ENCODE measurements at regions not wholly inside any gene's neighbourhood (a gene's known extent, or its start where the extent isn't known, plus 50 kb on each side); places are given as distances from the start of the nearest gene placed in this dataset.
A peak's percentile ranks its signal among the peaks of the same experiment; 100 is the strongest.

DNA sequence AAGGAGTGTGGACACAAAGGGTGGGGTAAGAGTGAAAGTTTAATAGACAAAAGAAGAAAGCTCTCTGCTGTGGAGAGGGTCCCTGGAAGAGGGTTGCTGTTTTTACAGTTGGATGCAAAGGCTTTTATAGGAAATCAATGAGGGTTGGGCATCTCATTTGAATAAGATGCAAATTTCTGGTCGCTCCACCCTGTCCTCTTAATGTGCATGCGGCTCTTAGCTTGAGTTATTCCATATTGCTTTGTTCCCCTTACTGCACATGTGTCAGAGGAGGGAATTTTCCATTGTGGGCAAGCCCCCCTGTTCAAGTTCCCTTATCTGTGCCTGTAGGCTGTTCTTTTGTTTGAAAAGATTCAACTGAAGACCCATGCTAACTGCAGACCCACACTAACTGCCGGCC lies 326.5 kb downstream of the BCL11A start:
- TF ChIP-seq TAF1 (IDR thresholded peaks at IDR 0.05; ENCODE audit: low read depth) (no peak), EZH2 (IDR thresholded peaks at IDR 0.05; ENCODE audit: borderline replicate concordance, insufficient read depth, low read length, poor library complexity, severe bottlenecking) (no peak), POLR2AphosphoS5 (IDR thresholded peaks at IDR 0.05) (no peak), RAD21 (conservative IDR thresholded peaks at IDR 0.05) (no peak), MXI1 (conservative IDR thresholded peaks at IDR 0.05; ENCODE audit: poor library complexity, severe bottlenecking) (no peak), EP300 (conservative IDR thresholded peaks at IDR 0.05; ENCODE audit: poor library complexity, severe bottlenecking) (no peak), SMC3 (conservative IDR thresholded peaks at IDR 0.05; ENCODE audit: poor library complexity) (no peak)
- TF ChIP-seq, protein P1, sequence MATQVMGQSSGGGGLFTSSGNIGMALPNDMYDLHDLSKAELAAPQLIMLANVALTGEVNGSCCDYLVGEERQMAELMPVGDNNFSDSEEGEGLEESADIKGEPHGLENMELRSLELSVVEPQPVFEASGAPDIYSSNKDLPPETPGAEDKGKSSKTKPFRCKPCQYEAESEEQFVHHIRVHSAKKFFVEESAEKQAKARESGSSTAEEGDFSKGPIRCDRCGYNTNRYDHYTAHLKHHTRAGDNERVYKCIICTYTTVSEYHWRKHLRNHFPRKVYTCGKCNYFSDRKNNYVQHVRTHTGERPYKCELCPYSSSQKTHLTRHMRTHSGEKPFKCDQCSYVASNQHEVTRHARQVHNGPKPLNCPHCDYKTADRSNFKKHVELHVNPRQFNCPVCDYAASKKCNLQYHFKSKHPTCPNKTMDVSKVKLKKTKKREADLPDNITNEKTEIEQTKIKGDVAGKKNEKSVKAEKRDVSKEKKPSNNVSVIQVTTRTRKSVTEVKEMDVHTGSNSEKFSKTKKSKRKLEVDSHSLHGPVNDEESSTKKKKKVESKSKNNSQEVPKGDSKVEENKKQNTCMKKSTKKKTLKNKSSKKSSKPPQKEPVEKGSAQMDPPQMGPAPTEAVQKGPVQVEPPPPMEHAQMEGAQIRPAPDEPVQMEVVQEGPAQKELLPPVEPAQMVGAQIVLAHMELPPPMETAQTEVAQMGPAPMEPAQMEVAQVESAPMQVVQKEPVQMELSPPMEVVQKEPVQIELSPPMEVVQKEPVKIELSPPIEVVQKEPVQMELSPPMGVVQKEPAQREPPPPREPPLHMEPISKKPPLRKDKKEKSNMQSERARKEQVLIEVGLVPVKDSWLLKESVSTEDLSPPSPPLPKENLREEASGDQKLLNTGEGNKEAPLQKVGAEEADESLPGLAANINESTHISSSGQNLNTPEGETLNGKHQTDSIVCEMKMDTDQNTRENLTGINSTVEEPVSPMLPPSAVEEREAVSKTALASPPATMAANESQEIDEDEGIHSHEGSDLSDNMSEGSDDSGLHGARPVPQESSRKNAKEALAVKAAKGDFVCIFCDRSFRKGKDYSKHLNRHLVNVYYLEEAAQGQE (IDR thresholded peaks at IDR 0.05; ENCODE audit: borderline replicate concordance): no peak
- TF ChIP-seq, protein P2, sequence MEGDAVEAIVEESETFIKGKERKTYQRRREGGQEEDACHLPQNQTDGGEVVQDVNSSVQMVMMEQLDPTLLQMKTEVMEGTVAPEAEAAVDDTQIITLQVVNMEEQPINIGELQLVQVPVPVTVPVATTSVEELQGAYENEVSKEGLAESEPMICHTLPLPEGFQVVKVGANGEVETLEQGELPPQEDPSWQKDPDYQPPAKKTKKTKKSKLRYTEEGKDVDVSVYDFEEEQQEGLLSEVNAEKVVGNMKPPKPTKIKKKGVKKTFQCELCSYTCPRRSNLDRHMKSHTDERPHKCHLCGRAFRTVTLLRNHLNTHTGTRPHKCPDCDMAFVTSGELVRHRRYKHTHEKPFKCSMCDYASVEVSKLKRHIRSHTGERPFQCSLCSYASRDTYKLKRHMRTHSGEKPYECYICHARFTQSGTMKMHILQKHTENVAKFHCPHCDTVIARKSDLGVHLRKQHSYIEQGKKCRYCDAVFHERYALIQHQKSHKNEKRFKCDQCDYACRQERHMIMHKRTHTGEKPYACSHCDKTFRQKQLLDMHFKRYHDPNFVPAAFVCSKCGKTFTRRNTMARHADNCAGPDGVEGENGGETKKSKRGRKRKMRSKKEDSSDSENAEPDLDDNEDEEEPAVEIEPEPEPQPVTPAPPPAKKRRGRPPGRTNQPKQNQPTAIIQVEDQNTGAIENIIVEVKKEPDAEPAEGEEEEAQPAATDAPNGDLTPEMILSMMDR (IDR thresholded peaks at IDR 0.05; ENCODE audit: poor library complexity, severe bottlenecking): no peak
- H3K9ac ChIP-seq (ENCODE audit: low read length): no peak overlapping the region
- no peaks in the 10 kb centered on the region for H3K9me2 ChIP-seq (ENCODE audit: insufficient read depth, low read length)
- no peak overlapping the region for H3K4me2 ChIP-seq (ENCODE audit: low read length)
- no peak overlapping the region for H2AFZ ChIP-seq (ENCODE audit: low read depth, low read length)
- no peaks in the 10 kb centered on the region for H4K20me1 ChIP-seq (ENCODE audit: insufficient read depth)
- no peaks in the 10 kb centered on the region for H3K9me3 ChIP-seq (ENCODE audit: low read length)
- H3K27me3 ChIP-seq (ENCODE audit: insufficient read depth, low read depth, low read length): no peaks in the 10 kb centered on the region
- no peaks in the 10 kb centered on the region for H3F3A ChIP-seq (ENCODE audit: insufficient read depth, low read length, poor library complexity, severe bottlenecking)
- no peaks in the 10 kb centered on the region for H3K79me2 ChIP-seq (replicated peaks; ENCODE audit: insufficient read depth, low read length)
- H3K36me3 ChIP-seq (ENCODE audit: insufficient read depth, low read length): no peaks in the 10 kb centered on the region
- H3K27ac ChIP-seq (ENCODE audit: low read length): no peak overlapping the region
- H3K4me3 ChIP-seq (ENCODE audit: low read length): no peak overlapping the region

DNA sequence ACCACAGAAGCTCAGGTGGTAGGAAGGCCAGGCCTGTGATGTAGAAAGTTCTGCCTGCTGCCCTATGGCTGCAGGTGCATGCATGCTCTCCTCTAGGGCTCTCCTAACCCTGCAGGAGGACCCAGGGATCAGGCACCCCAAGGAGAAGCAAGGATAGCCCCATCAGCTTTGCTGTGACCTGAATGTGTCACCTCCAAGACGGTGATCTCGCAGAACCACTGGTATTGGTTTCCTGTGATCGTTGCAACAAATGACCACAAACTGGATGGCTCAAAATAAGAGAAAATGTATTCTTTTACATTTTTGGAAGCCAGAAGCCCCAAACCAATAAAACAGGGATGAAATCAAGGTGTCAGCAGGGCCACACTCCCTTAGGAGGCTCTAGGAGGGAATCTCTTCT lies 327.3 kb downstream of the BCL11A start:
- peak overlapping the region; percentile 23 for H3K27ac ChIP-seq (ENCODE audit: low read length)
- H3K27me3 ChIP-seq (ENCODE audit: insufficient read depth, low read depth, low read length): no peaks in the 10 kb centered on the region

More for the DNA sequence above, 327.3 kb downstream of the BCL11A start:
- H3K9ac ChIP-seq (ENCODE audit: low read length): no peak overlapping the region
- no peaks in the 10 kb centered on the region for H4K20me1 ChIP-seq (ENCODE audit: insufficient read depth)
- H3K79me2 ChIP-seq (replicated peaks; ENCODE audit: insufficient read depth, low read length): no peaks in the 10 kb centered on the region
- no peak overlapping the region for H3K4me2 ChIP-seq (ENCODE audit: low read length)
- H2AFZ ChIP-seq (ENCODE audit: low read depth, low read length): no peak overlapping the region
- H3F3A ChIP-seq (ENCODE audit: insufficient read depth, low read length, poor library complexity, severe bottlenecking): no peaks in the 10 kb centered on the region
- no peaks in the 10 kb centered on the region for H3K9me2 ChIP-seq (ENCODE audit: insufficient read depth, low read length)
- no peaks in the 10 kb centered on the region for H3K36me3 ChIP-seq (ENCODE audit: insufficient read depth, low read length)
- no peaks in the 10 kb centered on the region for H3K9me3 ChIP-seq (ENCODE audit: low read length)
- TF ChIP-seq EP300 (conservative IDR thresholded peaks at IDR 0.05; ENCODE audit: poor library complexity, severe bottlenecking): no peak
- TF ChIP-seq, protein P1 (IDR thresholded peaks at IDR 0.05; ENCODE audit: borderline replicate concordance): no peak
- TF ChIP-seq RAD21 (conservative IDR thresholded peaks at IDR 0.05): no peak
- no peak for TF ChIP-seq MXI1 (conservative IDR thresholded peaks at IDR 0.05; ENCODE audit: poor library complexity, severe bottlenecking)
- TF ChIP-seq SMC3 (conservative IDR thresholded peaks at IDR 0.05; ENCODE audit: poor library complexity): no peak
- H3K4me3 ChIP-seq (ENCODE audit: low read length): no peak overlapping the region
